DND-41 (cell line): ENCODE measurements at regions not wholly inside any gene's neighbourhood (a gene's known extent, or its start where the extent isn't known, plus 50 kb on each side); places are given as distances from the start of the nearest gene placed in this dataset.
"Not testable (repeated sequence)": the region's sequence is repeated elsewhere in the genome, so short reads cannot be mapped to it uniquely, and the experiment has no call there.

ENCODE experiments used
- ATAC-seq: fragments of 200-7000 bp; cut with Tn5 transposase; 3 replicates; pipeline ENCODE4 v1.9.1; 2021; ENCODE audit warnings: low read depth; ENCODE audit not compliant: insufficient read depth
- DNase-seq: peaks from one replicate; pipeline ENCODE4 v3.0.0-alpha.2; 2020
- H2AFZ ChIP-seq: 2 replicates; pipeline ENCODE4 v1.6.0; 2012; ENCODE audit warnings: low read depth, low read length
- H3K27ac ChIP-seq: 2 replicates; pipeline ENCODE4 v1.5.1; 2012; ENCODE audit warnings: low read length, inconsistent platforms
- H3K27me3 ChIP-seq: fragments of 200-600 bp; sonication (generic); 2 replicates; pipeline ENCODE4 v1.6.0; 2012; ENCODE audit warnings: low read length, mild to moderate bottlenecking, inconsistent platforms; ENCODE audit not compliant: insufficient read depth, poor library complexity
- H3K36me3 ChIP-seq: 2 replicates; pipeline ENCODE4 v1.5.1; 2012; ENCODE audit warnings: low read length, inconsistent platforms; ENCODE audit not compliant: insufficient read depth
- H3K4me1 ChIP-seq: 2 replicates; pipeline ENCODE4 v1.5.1; 2012; ENCODE audit warnings: mild to moderate bottlenecking, low read length; ENCODE audit not compliant: insufficient read depth
- H3K4me2 ChIP-seq: 2 replicates; pipeline ENCODE4 v1.6.0; 2012; ENCODE audit warnings: mild to moderate bottlenecking, moderate library complexity, low read length, inconsistent platforms; ENCODE audit not compliant: insufficient read depth
- H3K4me3 ChIP-seq, 2 experiments: fragments of 200-600 bp in 1 of 2; shearing (Covaris generic) in 1 of 2; 2 replicates each; pipeline ENCODE4 v1.5.1; 2012 to 2016; ENCODE audit warnings: inconsistent platforms in 2 of 2, low read length in 2 of 2, mild to moderate bottlenecking in 2 of 2, low read depth in 1 of 2, moderate library complexity in 1 of 2
- H3K79me2 ChIP-seq: 2 replicates; pipeline ENCODE4 v1.6.0; 2012; ENCODE audit warnings: low read length, inconsistent platforms; ENCODE audit not compliant: insufficient read depth
- H3K9ac ChIP-seq: 2 replicates; pipeline ENCODE4 v1.6.0; 2012; ENCODE audit warnings: low read depth, mild to moderate bottlenecking, inconsistent platforms, low read length, moderate library complexity
- H3K9me3 ChIP-seq: 2 replicates; pipeline ENCODE4 v1.5.1; 2012; ENCODE audit warnings: low read length, moderate library complexity, mild to moderate bottlenecking, inconsistent platforms; ENCODE audit not compliant: insufficient read depth, severe bottlenecking
- H4K20me1 ChIP-seq: 2 replicates; pipeline ENCODE4 v1.6.0; 2012; ENCODE audit warnings: low read length; ENCODE audit not compliant: insufficient read depth
- EZH2 ChIP-seq: IDR thresholded peaks from 3 replicates; pipeline ENCODE4 v1.6.1; 2012; ENCODE audit warnings: borderline replicate concordance, low read depth, mild to moderate bottlenecking, moderate library complexity, low read length, inconsistent platforms; ENCODE audit not compliant: severe bottlenecking
- TF ChIP-seq, protein P1 (sequence below): IDR thresholded peaks from 2 replicates; pipeline ENCODE4 v1.5.1; 2012; ENCODE audit warnings: borderline replicate concordance, low read length, moderate library complexity, mild to moderate bottlenecking; ENCODE audit not compliant: poor library complexity, severe bottlenecking; ENCODE audit errors: extremely low read depth

DNA sequence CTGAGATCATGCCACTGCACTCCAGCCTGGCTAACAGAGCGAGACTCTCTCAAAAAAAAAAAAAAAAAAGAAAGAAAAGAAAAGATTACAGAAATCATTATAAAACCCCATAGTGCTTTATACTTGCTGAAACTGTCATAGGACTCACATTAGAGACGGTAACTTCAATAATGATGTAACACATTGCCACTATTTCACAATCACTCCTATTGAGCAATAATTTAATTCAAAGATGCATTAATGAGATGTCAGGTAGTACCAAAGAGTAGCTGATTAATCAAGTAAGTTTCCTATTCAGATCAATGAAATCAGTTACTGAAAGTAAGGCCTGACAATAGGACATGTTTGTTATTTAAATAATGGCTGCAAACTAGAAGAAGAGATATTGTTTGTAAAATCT lies 751.5 kb upstream of the ALG10B start:
- DNase-seq, result no peak
- no peaks in the 10 kb centered on the region for H4K20me1 ChIP-seq
- H3K79me2 ChIP-seq, result no peaks in the 10 kb centered on the region
- no peaks in the 10 kb centered on the region for H3K27me3 ChIP-seq
- H3K9me3 ChIP-seq, result peaks cover 3% of the 10 kb centered on the region
- TF ChIP-seq, protein P1, sequence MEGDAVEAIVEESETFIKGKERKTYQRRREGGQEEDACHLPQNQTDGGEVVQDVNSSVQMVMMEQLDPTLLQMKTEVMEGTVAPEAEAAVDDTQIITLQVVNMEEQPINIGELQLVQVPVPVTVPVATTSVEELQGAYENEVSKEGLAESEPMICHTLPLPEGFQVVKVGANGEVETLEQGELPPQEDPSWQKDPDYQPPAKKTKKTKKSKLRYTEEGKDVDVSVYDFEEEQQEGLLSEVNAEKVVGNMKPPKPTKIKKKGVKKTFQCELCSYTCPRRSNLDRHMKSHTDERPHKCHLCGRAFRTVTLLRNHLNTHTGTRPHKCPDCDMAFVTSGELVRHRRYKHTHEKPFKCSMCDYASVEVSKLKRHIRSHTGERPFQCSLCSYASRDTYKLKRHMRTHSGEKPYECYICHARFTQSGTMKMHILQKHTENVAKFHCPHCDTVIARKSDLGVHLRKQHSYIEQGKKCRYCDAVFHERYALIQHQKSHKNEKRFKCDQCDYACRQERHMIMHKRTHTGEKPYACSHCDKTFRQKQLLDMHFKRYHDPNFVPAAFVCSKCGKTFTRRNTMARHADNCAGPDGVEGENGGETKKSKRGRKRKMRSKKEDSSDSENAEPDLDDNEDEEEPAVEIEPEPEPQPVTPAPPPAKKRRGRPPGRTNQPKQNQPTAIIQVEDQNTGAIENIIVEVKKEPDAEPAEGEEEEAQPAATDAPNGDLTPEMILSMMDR, result no peak
- TF ChIP-seq EZH2, result no peak
- H3K4me3 ChIP-seq, result no peak overlapping the region
- ATAC-seq, result no peak
- H3K4me1 ChIP-seq, result no peaks in the 10 kb centered on the region
- no peak overlapping the region for H3K27ac ChIP-seq
- no peak overlapping the region for H3K9ac ChIP-seq
- H3K36me3 ChIP-seq, result no peaks in the 10 kb centered on the region
- no peak overlapping the region for H3K4me2 ChIP-seq
- no peak overlapping the region for H2AFZ ChIP-seq

DNA sequence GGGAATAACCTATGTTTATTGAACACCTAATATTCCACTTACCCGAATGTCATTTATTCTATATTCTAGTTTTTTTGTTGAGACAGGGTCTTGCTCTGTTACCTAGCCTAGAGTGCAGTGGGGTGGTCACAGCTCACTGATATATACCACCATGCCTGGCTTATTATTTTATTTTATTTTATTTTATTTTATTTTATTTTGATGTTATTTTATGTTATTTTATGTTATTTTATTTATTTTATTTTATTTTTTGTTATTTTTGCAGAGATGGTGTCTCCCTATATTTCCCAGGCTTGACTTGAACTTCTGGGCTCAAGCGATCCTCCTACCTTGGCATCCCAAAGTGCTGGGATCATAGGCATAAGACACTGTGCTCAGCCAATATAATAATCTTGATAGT lies 746.0 kb upstream of the ALG10B start:
- not testable (repeated sequence) for H3K79me2 ChIP-seq, H4K20me1 ChIP-seq, ATAC-seq, H3K9me3 ChIP-seq, DNase-seq, H3K4me3 ChIP-seq, H3K27me3 ChIP-seq, H3K4me1 ChIP-seq, H3K27ac ChIP-seq, H2AFZ ChIP-seq, H3K36me3 ChIP-seq, H3K4me2 ChIP-seq, H3K9ac ChIP-seq
